ENCODE measurements at regions not wholly inside any gene's neighbourhood (a gene's known extent, or its start where the extent isn't known, plus 50 kb on each side); places are given as distances from the start of the nearest gene placed in this dataset.

DNA sequence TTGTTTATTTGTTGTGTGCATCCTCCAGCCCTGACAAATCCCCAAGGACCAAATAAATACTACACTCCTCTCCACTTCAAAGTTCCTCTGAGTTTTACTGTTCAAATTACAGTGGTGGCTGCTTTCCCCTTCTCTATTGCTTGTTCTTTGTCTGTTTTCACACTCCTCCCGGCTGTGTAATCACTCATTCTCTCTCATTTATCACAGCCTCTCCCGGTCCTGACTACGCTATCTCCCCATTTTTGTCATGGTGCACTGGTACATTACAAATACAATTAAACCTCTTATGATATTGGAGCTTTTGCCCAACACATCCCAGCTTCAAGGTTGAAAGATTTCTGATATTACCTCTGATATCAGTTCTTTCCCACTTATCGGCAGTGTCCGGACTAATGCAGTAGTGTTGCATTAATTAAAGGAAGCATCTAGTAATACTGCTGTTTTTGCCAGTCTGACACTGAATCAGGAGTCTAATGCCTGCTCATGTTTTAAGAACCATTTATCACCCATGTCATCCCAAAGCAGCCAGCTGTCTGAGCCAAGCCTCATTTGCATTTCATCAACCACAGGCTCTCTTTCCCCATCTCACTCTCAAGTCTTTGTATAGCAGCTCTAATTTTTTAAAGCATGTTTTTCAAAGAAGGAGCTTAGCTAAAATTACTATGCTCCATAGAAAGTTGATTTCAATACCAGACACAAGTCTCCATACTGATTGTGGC, 740.5 kb downstream of the ROBO2 start:
- no peaks in the 10 kb centered on the region for H4K20me1 ChIP-seq
- no peaks in the 10 kb centered on the region for H3K9me3 ChIP-seq (replicated peaks in 1 of 11)
- H3K4me1 ChIP-seq: no peaks in the 10 kb centered on the region
- no peaks in the 10 kb centered on the region for H3K27me3 ChIP-seq
- H3K27ac ChIP-seq: no peak overlapping the region
- H3K4me3 ChIP-seq: no peak overlapping the region
- H3K4me2 ChIP-seq: no peak overlapping the region
- no peak overlapping the region for H3K9ac ChIP-seq
- TF ChIP-seq Cebpa-rat (IDR thresholded peaks at IDR 0.05): no peak
- H3K36me3 ChIP-seq: no peaks in the 10 kb centered on the region

DNA sequence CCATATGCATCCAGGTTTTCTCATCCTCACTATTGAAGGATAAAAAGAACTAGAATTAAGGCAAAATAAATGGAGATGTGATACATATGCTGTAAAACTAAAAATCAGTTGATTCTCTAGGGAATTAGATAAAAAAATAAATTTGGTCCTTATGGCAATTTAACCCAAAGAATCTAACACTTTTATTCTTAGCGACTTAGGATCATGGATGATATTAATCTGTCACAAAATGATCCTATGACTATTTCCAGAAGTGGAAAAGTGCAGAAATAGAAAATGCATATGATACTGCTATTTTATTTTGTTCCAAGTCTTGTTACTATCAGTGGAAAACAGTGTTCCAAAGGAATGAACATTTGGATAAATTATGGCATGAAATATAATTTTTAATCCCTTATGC, 746.3 kb downstream of the ROBO2 start:
- H3K36me3 ChIP-seq: no peaks in the 10 kb centered on the region
- TF ChIP-seq Cebpa-rat (IDR thresholded peaks at IDR 0.05): no peak
- no peak overlapping the region for H3K4me2 ChIP-seq
- no peaks in the 10 kb centered on the region for H3K4me1 ChIP-seq
- H3K9me3 ChIP-seq (replicated peaks in 1 of 11): no peaks in the 10 kb centered on the region
- no peak overlapping the region for H3K4me3 ChIP-seq
- H4K20me1 ChIP-seq: no peaks in the 10 kb centered on the region
- H3K27ac ChIP-seq: no peak overlapping the region
- H3K27me3 ChIP-seq: no peaks in the 10 kb centered on the region
- H3K9ac ChIP-seq: no peak overlapping the region

DNA sequence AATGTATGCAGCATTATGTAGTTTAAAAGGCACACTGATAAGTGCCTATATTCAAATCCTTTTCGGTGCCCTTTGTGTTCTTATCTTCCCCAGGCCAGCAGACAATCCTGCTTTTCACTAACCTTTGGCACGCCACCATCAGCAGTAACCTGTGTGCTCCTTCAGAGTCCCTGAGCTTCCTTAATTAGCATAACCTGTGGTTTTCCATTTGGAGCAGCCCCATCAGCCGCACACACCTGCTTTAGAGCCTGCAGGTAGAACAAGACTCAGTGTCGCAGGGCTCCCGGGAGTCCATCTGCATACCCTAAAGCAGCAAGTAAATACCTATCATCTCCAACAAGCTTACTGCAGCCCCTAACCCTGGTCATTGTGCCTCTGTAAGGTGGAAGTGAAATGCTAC, 755.1 kb downstream of the ROBO2 start:
- no peaks in the 10 kb centered on the region for H4K20me1 ChIP-seq
- no peak overlapping the region for H3K4me3 ChIP-seq
- no peaks in the 10 kb centered on the region for H3K9me3 ChIP-seq (replicated peaks in 1 of 11)
- no peaks in the 10 kb centered on the region for H3K36me3 ChIP-seq
- no peak for TF ChIP-seq Cebpa-rat (IDR thresholded peaks at IDR 0.05)
- H3K4me2 ChIP-seq: no peak overlapping the region
- H3K27me3 ChIP-seq: no peaks in the 10 kb centered on the region
- no peak overlapping the region for H3K27ac ChIP-seq
- H3K4me1 ChIP-seq: no peaks in the 10 kb centered on the region
- H3K9ac ChIP-seq: no peak overlapping the region

DNA sequence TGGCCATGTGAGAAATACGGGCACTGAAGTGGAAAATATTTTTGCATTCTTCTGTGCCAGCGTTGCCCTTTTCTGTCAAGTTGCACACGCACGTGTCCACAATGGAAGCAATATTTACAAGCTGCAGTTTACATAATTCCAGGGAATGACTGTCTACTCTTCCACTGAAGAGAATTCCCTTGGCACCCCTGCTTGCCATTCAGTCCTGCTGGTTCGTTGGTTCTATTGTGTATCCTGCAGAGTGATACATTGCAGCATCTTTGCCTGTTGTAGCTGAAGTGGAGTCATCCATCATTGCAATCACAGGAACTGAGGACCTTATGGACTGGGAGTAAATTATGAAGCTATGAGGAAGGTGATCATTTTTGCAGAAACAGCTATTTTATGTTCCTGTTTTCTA, 759.4 kb downstream of the ROBO2 start:
- Histone ChIP-seq H3K4me3 (no peak overlapping the region), H3K36me3 (no peaks in the 10 kb centered on the region), H3K9me3 (replicated peaks in 1 of 11) (no peaks in the 10 kb centered on the region), H3K27ac (no peak overlapping the region), H3K4me1 (no peaks in the 10 kb centered on the region), H3K4me2 (no peak overlapping the region), H4K20me1 (no peaks in the 10 kb centered on the region), H3K9ac (no peak overlapping the region), H3K27me3 (no peaks in the 10 kb centered on the region)
- TF ChIP-seq Cebpa-rat (IDR thresholded peaks at IDR 0.05): no peak

DNA sequence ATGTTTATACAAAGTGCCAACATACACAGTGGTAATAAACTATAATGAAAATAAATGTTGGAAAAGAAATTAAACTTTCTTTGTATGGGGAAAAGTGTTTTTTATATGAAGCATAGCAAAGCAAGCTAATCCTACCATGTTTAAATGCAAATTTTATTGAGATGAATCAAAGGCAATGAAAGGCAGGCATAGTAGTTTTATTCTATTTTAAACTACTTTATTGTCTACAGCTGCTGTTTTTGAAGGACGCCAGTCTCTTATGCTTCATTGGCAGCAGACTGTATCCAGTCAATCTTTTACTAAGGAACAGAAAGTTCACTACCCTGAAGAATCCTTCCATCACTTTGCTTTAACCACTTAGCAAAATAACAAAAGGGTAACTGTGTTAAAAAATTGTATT, 761.0 kb downstream of the ROBO2 start:
- Histone ChIP-seq H3K4me2 (no peak overlapping the region), H3K9me3 (replicated peaks in 1 of 11) (no peaks in the 10 kb centered on the region), H4K20me1 (no peaks in the 10 kb centered on the region), H3K27me3 (no peaks in the 10 kb centered on the region), H3K9ac (no peak overlapping the region), H3K27ac (no peak overlapping the region), H3K4me3 (no peak overlapping the region), H3K4me1 (no peaks in the 10 kb centered on the region), H3K36me3 (no peaks in the 10 kb centered on the region)
- TF ChIP-seq Cebpa-rat (IDR thresholded peaks at IDR 0.05): no peak

DNA sequence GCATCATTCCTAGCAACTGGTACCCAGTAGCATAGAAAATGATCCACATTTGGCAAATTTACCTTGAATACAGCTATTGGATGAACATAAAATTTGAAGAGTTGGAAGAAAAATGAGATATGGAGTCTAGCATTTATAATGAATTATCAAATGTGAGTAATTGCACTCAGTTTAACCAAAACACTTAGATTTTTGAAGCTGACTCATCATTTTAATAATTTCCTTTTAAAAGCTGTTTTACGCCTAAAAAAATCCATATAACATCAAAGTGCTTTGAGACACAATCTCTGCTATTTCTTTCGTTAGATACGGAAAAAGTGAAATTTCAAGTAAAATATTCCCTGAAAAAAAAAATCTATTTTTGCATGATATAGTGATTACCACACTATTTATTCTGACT, 767.4 kb downstream of the ROBO2 start:
- Histone ChIP-seq H3K36me3 (no peaks in the 10 kb centered on the region), H4K20me1 (no peaks in the 10 kb centered on the region), H3K9ac (no peak overlapping the region), H3K4me2 (no peak overlapping the region), H3K9me3 (replicated peaks in 1 of 11) (no peaks in the 10 kb centered on the region), H3K27ac (no peak overlapping the region), H3K4me1 (no peaks in the 10 kb centered on the region), H3K27me3 (no peaks in the 10 kb centered on the region), H3K4me3 (no peak overlapping the region)
- no peak for TF ChIP-seq Cebpa-rat (IDR thresholded peaks at IDR 0.05)

DNA sequence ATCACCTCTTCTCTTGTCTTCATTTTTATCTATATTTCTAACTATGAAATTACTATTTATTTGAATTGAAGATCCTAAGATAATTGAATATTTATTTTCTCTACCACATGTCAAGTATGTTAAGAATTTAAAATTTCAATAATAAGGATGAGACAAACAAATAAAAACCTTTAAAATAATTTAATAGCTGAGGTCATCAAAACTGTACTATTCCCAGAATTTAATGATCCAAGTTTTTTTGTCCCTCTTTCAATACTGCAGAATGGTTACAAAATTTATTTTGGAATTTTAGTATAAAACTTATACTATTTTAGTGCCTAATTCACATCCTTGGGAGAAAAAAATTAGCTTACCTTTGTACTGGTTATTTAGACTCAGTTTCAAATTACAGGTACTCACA, 774.9 kb downstream of the ROBO2 start:
- Histone ChIP-seq H3K4me1 (no peaks in the 10 kb centered on the region), H4K20me1 (no peaks in the 10 kb centered on the region), H3K36me3 (no peaks in the 10 kb centered on the region), H3K27me3 (no peaks in the 10 kb centered on the region), H3K27ac (no peak overlapping the region), H3K9me3 (replicated peaks in 1 of 11) (no peaks in the 10 kb centered on the region), H3K4me2 (no peak overlapping the region), H3K9ac (no peak overlapping the region), H3K4me3 (no peak overlapping the region)
- no peak for TF ChIP-seq Cebpa-rat (IDR thresholded peaks at IDR 0.05)

DNA sequence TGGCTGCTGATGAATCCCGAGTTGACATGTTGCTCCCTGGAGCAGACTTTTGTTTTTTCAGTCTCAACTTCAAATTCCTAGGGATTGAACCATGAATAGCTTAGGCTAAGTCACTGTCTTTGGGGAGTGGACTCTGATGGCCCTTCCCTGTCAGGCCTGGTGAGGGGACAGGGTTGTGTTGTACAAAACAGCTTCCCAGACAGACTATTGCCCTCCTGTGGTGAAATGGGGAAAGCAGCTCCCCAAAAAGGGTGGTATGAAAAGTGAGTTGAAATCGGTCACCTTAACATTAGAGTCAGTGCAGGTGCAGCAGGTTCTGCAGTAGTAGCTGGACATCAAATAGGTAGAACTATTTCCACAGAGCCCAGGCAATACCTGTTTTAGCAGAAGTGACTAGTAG, 775.6 kb downstream of the ROBO2 start:
- H4K20me1 ChIP-seq: no peaks in the 10 kb centered on the region

DNA sequence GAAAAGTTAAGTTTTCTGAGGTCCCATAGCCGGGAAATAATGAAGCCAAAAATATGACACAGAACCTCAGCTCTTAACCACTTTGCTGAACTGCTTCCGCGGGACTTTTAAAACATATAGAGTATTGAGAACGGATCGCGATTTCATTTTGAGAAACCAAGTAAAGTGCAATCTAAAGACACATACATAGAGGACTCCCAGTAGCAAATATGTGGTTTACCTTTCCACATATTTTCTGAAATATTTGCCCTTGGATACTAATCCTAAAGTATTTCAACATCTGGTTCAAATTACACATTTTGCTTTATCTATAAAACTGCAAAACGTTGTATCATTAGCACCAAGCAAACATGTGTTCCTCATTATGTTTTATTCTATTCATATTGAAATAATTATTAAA, 776.5 kb downstream of the ROBO2 start:
- H3K9me3 ChIP-seq (replicated peaks in 1 of 11): no peaks in the 10 kb centered on the region
- no peak for TF ChIP-seq Cebpa-rat (IDR thresholded peaks at IDR 0.05)
- no peak overlapping the region for H3K4me2 ChIP-seq
- no peaks in the 10 kb centered on the region for H3K4me1 ChIP-seq
- H3K27ac ChIP-seq: no peak overlapping the region
- no peaks in the 10 kb centered on the region for H4K20me1 ChIP-seq
- H3K4me3 ChIP-seq: no peak overlapping the region
- no peak overlapping the region for H3K9ac ChIP-seq
- H3K27me3 ChIP-seq: no peaks in the 10 kb centered on the region
- H3K36me3 ChIP-seq: no peaks in the 10 kb centered on the region

More for the DNA sequence above, 775.6 kb downstream of the ROBO2 start:
- H3K9me3 ChIP-seq (replicated peaks in 1 of 11): no peaks in the 10 kb centered on the region
- no peaks in the 10 kb centered on the region for H3K27me3 ChIP-seq
- no peaks in the 10 kb centered on the region for H3K36me3 ChIP-seq
- no peak overlapping the region for H3K27ac ChIP-seq
- H3K4me3 ChIP-seq: no peak overlapping the region
- H3K4me1 ChIP-seq: no peaks in the 10 kb centered on the region
- H3K9ac ChIP-seq: no peak overlapping the region
- no peak overlapping the region for H3K4me2 ChIP-seq
- no peak for TF ChIP-seq Cebpa-rat (IDR thresholded peaks at IDR 0.05)

DNA sequence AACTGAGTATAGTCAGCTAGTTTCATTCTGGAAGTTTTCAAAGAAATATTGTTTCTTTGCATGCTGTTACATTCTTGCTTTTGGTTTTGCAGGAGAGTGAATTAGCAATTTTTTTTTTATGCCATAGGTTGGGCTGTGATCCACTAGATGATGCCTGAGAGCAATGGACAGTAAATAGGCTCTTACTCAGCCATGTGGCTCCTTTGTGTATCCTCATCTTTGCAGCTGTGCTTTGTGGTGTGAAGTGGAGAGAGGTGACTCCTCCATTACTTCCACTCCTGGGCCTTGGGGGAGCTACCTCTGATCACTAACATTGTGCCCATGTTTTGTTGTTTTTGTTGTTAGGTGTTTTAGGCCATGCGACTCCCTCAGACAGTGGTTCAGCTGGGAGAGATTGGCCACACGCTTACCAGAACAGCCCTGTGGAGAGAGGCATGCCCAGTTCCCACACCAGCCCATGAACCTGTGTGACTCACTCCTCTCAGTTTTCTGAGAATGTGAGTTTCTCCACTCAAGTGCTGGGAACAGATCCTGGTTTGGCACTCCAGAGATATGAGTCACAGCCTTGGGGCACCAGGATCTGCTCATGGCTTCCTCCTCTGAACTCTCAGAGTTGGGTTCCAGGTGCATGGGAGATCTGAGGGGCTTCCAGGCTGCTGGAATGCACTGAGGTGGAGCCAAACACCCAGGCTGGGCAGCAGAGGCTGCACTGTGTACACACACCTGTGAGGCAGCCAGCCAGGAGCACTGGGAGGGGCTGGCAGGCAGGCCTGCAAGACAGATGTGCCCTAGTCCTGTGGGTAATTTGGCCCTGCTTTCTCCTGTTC, 785.3 kb downstream of the ROBO2 start:
- no peak for TF ChIP-seq Cebpa-rat (IDR thresholded peaks at IDR 0.05)
- Histone ChIP-seq H3K4me3 (no peak overlapping the region), H3K27ac (no peak overlapping the region), H4K20me1 (no peaks in the 10 kb centered on the region), H3K36me3 (no peaks in the 10 kb centered on the region), H3K27me3 (no peaks in the 10 kb centered on the region), H3K9ac (no peak overlapping the region), H3K9me3 (replicated peaks in 1 of 11) (peaks cover 0 to 15% (median 6%) of the 10 kb centered on the region in 11 experiments; a peak in 6 of 22 replicates), H3K4me2 (no peak overlapping the region), H3K4me1 (no peaks in the 10 kb centered on the region)
